HFFc6 (cell line): ENCODE measurements at regions not wholly inside any gene's neighbourhood (a gene's known extent, or its start where the extent isn't known, plus 50 kb on each side); places are given as distances from the start of the nearest gene placed in this dataset.

Experiments
- DNase-seq: peaks from one replicate; pipeline ENCODE4 v3.0.0-alpha.2; 2018
- H3K27ac Mint-ChIP-seq: 2 replicates; pipeline ENCODE4 v1.8.0; 2020; ENCODE audit warnings: mild to moderate bottlenecking, mixed read lengths
- H3K27me3 Mint-ChIP-seq: 2 replicates; pipeline ENCODE4 v1.8.0; 2021; ENCODE audit warnings: mild to moderate bottlenecking, moderate library complexity, mixed read lengths; ENCODE audit not compliant: insufficient read depth
- H3K36me3 Mint-ChIP-seq: 2 replicates; pipeline ENCODE4 v1.8.0; 2021; ENCODE audit warnings: low read depth, mixed read lengths
- H3K4me1 Mint-ChIP-seq: 2 replicates; pipeline ENCODE4 v1.8.0; 2020; ENCODE audit warnings: low read depth, mixed read lengths
- H3K4me3 Mint-ChIP-seq: 2 replicates; pipeline ENCODE4 v1.8.0; 2020; ENCODE audit warnings: mild to moderate bottlenecking, moderate library complexity, mixed read lengths
- H3K9me3 Mint-ChIP-seq: 2 replicates; pipeline ENCODE4 v1.8.0; 2020; ENCODE audit warnings: mild to moderate bottlenecking, mixed read lengths
- CTCF ChIP-seq: fragments of 200-600 bp; sonication (generic); IDR thresholded peaks from 2 replicates; pipeline ENCODE4 v1.5.0; 2021; ENCODE audit warnings: antibody characterized with exemption, mild to moderate bottlenecking

DNA sequence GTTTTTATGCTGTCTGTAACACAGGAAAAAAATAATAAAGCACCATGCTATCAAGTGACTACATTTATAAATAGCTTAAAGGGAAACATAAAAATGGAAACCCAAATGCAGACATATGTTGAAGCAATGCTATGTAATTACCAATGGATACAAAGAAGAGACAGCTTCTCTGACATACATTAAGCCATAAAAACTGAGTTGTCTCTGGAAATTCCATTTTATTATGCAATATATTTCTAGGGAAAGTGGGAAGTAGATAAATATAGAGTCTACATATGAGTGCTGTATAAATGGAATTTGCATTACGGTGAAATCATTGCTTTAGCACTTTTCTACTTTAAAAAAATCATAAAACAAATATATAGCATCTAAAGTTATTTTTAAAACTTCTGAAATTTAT lies 135.2 kb upstream of the COL11A1 start:
- no peaks in the 10 kb centered on the region for H3K27me3 Mint-ChIP-seq

GRCh38 chr1:103239034-103239433 lies 130.7 kb upstream of the COL11A1 start:
- H3K27me3 Mint-ChIP-seq, result no peaks in the 10 kb centered on the region; the same call in 1 of the 2 replicates
- H3K4me3 Mint-ChIP-seq, result no peak overlapping the region
- peaks cover 15% of the 10 kb centered on the region for H3K4me1 Mint-ChIP-seq

More for the DNA sequence above, 135.2 kb upstream of the COL11A1 start:
- Mint-ChIP-seq H3K27ac (no peak overlapping the region), H3K9me3 (no peaks in the 10 kb centered on the region), H3K36me3 (no peaks in the 10 kb centered on the region), H3K4me1 (peaks cover 15% of the 10 kb centered on the region), H3K4me3 (no peak overlapping the region)
- no peak for TF ChIP-seq CTCF
- DNase-seq, result no peak

GRCh38 chr1:103230061-103230460 lies 121.7 kb upstream of the COL11A1 start:
- Mint-ChIP-seq H3K9me3 (no peaks in the 10 kb centered on the region), H3K27me3 (no peaks in the 10 kb centered on the region), H3K4me1 (peaks cover 4% of the 10 kb centered on the region; the same call in 1 of the 2 replicates), H3K36me3 (no peaks in the 10 kb centered on the region), H3K27ac (no peak overlapping the region), H3K4me3 (no peak overlapping the region)
- no peak for DNase-seq
- TF ChIP-seq CTCF, result no peak

More at GRCh38 chr1:103239034-103239433, 130.7 kb upstream of the COL11A1 start:
- DNase-seq, result no peak
- Mint-ChIP-seq H3K27ac (no peak overlapping the region), H3K36me3 (peaks cover 7% of the 10 kb centered on the region; the same call in 1 of the 2 replicates), H3K9me3 (0 out of 2 replicates have a peak, but pooled peaks cover 6% of the 10 kb centered on the region)
- TF ChIP-seq CTCF, result no peak

GRCh38 chr1:103220631-103221041 lies 112.3 kb upstream of the COL11A1 start:
- Mint-ChIP-seq H3K27ac (peak overlapping the region; percentile 63), H3K9me3 (no peaks in the 10 kb centered on the region), H3K36me3 (no peaks in the 10 kb centered on the region), H3K4me1 (peaks cover 31% of the 10 kb centered on the region), H3K27me3 (peaks cover 1% of the 10 kb centered on the region; the same call in 1 of the 2 replicates), H3K4me3 (no peak overlapping the region)
- peak; percentile 86 for DNase-seq
- no peak for TF ChIP-seq CTCF

- Mint-ChIP-seq H3K4me1 (peaks cover 35% of the 10 kb centered on the region), H3K27me3 (peaks cover 1% of the 10 kb centered on the region; the same call in 1 of the 2 replicates), H3K4me3 (no peak overlapping the region), H3K36me3 (no peaks in the 10 kb centered on the region), H3K9me3 (no peaks in the 10 kb centered on the region), H3K27ac (no peak overlapping the region)
- TF ChIP-seq CTCF, result no peak
- no peak for DNase-seq
These were observed 110.5 kb upstream of the COL11A1 start for GRCh38 chr1:103218821-103219220.

- no peak for TF ChIP-seq CTCF
These were observed 110.0 kb upstream of the COL11A1 start for GRCh38 chr1:103218369-103218768.

More at GRCh38 chr1:103218369-103218768, 110.0 kb upstream of the COL11A1 start:
- DNase-seq, result no peak
- Mint-ChIP-seq H3K4me1 (peaks cover 35% of the 10 kb centered on the region), H3K4me3 (no peak overlapping the region), H3K36me3 (no peaks in the 10 kb centered on the region), H3K27ac (no peak overlapping the region), H3K9me3 (no peaks in the 10 kb centered on the region), H3K27me3 (peaks cover 1% of the 10 kb centered on the region; the same call in 1 of the 2 replicates)
